ENCODE measurements at regions not wholly inside any gene's neighbourhood (a gene's known extent, or its start where the extent isn't known, plus 50 kb on each side); places are given as distances from the start of the nearest gene placed in this dataset.

DNA sequence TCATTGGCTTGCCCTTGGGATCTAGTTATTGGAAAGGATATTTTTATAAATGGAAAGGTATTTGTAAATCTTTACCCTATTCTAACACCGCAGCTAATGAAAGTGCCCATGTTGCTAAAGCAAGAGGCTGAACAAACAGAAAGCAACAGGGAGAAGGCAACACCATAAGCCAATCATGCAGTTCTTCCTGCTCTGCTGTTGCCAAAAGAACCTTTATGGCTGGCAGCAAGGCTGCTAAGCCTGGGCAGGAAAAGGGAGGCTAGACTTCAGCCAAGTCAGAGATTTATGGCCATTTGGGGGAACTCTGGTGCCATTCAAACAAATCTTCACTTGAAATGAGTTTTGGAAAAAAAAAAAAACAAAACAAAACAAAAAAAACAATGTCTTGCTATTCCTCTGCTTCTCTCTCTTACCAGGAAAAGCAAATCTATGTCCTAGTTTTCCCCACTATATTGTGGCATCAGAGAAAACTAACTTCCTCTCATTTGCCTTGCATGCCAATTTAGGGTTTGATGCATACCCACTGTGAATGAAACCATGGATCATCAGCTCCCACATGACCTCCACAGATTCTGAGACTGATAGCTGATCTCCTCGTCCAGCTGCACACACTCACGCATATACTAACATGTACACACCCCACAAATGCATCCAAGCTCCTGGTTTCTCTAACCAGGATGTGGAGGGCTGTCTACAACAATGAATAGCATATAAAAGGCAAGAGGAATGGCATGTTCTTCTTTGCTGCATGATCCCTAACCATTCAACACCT is 179.3 kb downstream of the C1D start:
- TF ChIP-seq, protein P1, sequence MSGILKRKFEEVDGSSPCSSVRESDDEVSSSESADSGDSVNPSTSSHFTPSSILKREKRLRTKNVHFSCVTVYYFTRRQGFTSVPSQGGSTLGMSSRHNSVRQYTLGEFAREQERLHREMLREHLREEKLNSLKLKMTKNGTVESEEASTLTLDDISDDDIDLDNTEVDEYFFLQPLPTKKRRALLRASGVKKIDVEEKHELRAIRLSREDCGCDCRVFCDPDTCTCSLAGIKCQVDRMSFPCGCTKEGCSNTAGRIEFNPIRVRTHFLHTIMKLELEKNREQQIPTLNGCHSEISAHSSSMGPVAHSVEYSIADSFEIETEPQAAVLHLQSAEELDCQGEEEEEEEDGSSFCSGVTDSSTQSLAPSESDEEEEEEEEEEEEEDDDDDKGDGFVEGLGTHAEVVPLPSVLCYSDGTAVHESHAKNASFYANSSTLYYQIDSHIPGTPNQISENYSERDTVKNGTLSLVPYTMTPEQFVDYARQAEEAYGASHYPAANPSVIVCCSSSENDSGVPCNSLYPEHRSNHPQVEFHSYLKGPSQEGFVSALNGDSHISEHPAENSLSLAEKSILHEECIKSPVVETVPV (CRISPR knock-in tag; IDR thresholded peaks at IDR 0.05): no peak
- TF ChIP-seq ZFP3 (CRISPR knock-in tag; IDR thresholded peaks at IDR 0.05) (no peak), TCF4 (CRISPR knock-in tag; IDR thresholded peaks at IDR 0.05; ENCODE audit: borderline replicate concordance) (no peak), ZNF565 (CRISPR knock-in tag; conservative IDR thresholded peaks at IDR 0.05; ENCODE audit: low read depth) (no peak), ZFP30 (CRISPR knock-in tag; IDR thresholded peaks at IDR 0.05) (no peak), OSR1 (CRISPR knock-in tag; IDR thresholded peaks at IDR 0.05) (no peak)
- TF ChIP-seq, protein P2, sequence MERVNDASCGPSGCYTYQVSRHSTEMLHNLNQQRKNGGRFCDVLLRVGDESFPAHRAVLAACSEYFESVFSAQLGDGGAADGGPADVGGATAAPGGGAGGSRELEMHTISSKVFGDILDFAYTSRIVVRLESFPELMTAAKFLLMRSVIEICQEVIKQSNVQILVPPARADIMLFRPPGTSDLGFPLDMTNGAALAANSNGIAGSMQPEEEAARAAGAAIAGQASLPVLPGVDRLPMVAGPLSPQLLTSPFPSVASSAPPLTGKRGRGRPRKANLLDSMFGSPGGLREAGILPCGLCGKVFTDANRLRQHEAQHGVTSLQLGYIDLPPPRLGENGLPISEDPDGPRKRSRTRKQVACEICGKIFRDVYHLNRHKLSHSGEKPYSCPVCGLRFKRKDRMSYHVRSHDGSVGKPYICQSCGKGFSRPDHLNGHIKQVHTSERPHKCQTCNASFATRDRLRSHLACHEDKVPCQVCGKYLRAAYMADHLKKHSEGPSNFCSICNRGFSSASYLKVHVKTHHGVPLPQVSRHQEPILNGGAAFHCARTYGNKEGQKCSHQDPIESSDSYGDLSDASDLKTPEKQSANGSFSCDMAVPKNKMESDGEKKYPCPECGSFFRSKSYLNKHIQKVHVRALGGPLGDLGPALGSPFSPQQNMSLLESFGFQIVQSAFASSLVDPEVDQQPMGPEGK (CRISPR knock-in tag; IDR thresholded peaks at IDR 0.05; ENCODE audit: borderline replicate concordance): no peak
- TF ChIP-seq, protein P3, sequence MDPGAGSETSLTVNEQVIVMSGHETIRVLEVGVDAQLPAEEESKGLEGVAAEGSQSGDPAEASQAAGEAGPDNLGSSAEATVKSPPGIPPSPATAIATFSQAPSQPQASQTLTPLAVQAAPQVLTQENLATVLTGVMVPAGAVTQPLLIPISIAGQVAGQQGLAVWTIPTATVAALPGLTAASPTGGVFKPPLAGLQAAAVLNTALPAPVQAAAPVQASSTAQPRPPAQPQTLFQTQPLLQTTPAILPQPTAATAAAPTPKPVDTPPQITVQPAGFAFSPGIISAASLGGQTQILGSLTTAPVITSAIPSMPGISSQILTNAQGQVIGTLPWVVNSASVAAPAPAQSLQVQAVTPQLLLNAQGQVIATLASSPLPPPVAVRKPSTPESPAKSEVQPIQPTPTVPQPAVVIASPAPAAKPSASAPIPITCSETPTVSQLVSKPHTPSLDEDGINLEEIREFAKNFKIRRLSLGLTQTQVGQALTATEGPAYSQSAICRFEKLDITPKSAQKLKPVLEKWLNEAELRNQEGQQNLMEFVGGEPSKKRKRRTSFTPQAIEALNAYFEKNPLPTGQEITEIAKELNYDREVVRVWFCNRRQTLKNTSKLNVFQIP (CRISPR knock-in tag; IDR thresholded peaks at IDR 0.05; ENCODE audit: borderline replicate concordance, low read depth): no peak
- TF ChIP-seq, protein P4, sequence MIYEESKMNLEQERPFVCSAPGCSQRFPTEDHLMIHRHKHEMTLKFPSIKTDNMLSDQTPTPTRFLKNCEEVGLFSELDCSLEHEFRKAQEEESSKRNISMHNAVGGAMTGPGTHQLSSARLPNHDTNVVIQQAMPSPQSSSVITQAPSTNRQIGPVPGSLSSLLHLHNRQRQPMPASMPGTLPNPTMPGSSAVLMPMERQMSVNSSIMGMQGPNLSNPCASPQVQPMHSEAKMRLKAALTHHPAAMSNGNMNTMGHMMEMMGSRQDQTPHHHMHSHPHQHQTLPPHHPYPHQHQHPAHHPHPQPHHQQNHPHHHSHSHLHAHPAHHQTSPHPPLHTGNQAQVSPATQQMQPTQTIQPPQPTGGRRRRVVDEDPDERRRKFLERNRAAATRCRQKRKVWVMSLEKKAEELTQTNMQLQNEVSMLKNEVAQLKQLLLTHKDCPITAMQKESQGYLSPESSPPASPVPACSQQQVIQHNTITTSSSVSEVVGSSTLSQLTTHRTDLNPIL (CRISPR knock-in tag; IDR thresholded peaks at IDR 0.05; ENCODE audit: low read depth): no peak
- TF ChIP-seq, protein P5, sequence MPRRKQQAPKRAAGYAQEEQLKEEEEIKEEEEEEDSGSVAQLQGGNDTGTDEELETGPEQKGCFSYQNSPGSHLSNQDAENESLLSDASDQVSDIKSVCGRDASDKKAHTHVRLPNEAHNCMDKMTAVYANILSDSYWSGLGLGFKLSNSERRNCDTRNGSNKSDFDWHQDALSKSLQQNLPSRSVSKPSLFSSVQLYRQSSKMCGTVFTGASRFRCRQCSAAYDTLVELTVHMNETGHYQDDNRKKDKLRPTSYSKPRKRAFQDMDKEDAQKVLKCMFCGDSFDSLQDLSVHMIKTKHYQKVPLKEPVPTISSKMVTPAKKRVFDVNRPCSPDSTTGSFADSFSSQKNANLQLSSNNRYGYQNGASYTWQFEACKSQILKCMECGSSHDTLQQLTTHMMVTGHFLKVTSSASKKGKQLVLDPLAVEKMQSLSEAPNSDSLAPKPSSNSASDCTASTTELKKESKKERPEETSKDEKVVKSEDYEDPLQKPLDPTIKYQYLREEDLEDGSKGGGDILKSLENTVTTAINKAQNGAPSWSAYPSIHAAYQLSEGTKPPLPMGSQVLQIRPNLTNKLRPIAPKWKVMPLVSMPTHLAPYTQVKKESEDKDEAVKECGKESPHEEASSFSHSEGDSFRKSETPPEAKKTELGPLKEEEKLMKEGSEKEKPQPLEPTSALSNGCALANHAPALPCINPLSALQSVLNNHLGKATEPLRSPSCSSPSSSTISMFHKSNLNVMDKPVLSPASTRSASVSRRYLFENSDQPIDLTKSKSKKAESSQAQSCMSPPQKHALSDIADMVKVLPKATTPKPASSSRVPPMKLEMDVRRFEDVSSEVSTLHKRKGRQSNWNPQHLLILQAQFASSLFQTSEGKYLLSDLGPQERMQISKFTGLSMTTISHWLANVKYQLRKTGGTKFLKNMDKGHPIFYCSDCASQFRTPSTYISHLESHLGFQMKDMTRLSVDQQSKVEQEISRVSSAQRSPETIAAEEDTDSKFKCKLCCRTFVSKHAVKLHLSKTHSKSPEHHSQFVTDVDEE (CRISPR knock-in tag; IDR thresholded peaks at IDR 0.05): no peak
